ENCODE measurements at regions not wholly inside any gene's neighbourhood (a gene's known extent, or its start where the extent isn't known, plus 50 kb on each side); places are given as distances from the start of the nearest gene placed in this dataset.

DNA sequence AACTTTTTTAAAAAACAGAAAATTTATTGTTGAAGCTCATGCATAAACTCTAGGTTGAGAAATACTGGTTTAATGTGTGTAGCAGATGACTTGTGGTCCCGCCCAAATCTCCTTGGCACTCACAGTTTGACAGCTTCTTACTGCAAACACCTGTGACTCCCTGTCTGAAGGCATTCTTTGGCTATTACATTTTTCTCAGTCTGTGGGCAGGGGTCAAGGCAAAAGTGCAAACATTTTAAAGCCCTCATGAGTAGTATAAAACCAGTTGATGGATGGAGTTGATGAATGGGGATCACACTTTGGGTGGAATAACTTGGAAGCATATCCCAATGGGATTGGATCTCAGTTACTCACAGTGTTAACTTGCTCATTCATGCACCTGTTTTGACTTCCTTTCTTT lies 1007.0 kb upstream of the NUDT12 start:
- no peak for TF ChIP-seq SIN3A (IDR thresholded peaks at IDR 0.05; ENCODE audit: borderline replicate concordance, insufficient read depth, low read length)
- no peak for TF ChIP-seq POLR2AphosphoS5 (IDR thresholded peaks at IDR 0.05; ENCODE audit: low read depth, low read length)

Measured in PFSK-1 (cell line).